COLO829 (cell line): ENCODE measurements at regions not wholly inside any gene's neighbourhood (a gene's known extent, or its start where the extent isn't known, plus 50 kb on each side); places are given as distances from the start of the nearest gene placed in this dataset.

ENCODE experiments used
- DNase-seq: peaks from one replicate; pipeline ENCODE4 v3.0.0; 2012; ENCODE audit warnings: low spot score

- DNase-seq: peak; percentile 29
Observed at GRCh38 chr12:107402041-107403022, 283.3 kb upstream of the PWP1 start.

- no peak for DNase-seq
Observed at GRCh38 chr12:107404981-107405380, 280.6 kb upstream of the PWP1 start.

- DNase-seq: no peak
Observed at GRCh38 chr12:107405436-107405835, 280.2 kb upstream of the PWP1 start.

- DNase-seq: no peak
Observed at GRCh38 chr12:107406932-107407331, 278.7 kb upstream of the PWP1 start.

- no peak for DNase-seq
Observed at GRCh38 chr12:107411792-107412535, 273.6 kb upstream of the PWP1 start.

DNA sequence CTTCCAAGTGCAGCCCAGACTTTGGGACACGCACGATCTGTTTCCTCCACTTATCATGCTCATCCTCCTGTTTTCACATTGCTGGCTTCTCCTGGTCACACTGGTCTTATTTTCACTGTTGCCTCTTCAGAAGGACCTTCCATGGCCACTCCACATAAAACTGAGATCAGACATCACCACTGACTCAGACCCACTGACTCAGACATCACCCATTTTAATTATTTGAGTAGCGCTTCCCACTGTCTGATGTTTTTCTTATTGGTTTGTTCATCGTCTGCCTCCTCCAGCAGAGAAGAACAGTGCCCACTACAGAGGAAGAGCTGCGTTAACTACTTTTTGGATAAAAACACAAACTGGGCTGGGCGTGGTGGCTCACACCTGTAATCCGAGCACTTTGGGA, 270.5 kb upstream of the PWP1 start:
- DNase-seq: no peak

DNA sequence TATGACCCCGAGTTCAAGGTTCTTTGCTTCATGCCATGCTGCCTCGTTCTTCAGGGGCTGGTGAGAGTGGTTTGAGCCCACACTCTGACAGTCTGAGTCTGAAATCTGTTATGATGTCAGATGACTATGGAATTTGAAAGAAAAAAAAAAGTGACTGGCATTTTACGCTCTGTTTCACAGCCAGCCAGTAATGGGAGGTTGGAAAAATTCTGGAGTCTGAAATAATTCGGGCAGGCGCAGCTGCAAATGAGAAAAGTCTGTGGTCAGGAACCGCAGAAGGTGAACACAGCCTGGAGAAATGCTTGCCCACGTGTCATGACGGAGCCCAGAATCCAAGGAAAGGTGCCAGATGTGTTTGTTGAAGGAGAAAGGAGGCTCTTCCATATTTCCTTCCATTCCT, 269.8 kb upstream of the PWP1 start:
- DNase-seq: no peak

DNA sequence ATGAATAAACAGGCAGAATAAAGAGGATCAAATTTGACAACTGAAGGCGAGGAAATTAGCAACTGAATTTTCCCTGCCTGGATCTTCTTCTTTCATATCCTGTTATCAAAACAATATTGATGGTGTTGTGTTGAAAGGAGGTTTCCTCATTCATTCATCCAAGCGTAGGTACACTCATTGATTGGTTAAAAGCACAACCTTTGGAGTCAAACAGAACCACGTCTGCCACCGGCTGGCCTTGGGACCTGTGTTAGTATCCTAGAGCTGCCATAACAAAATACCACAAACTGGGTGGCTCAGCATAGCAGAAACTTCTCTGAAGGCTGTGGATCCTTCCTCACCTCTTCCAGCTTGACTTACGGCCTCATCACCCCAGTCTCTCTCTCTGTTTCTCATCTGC, 268.6 kb upstream of the PWP1 start:
- no peak for DNase-seq

- DNase-seq: no peak
Observed at GRCh38 chr12:107418981-107419380, 266.6 kb upstream of the PWP1 start.

GRCh38 chr12:107423531-107423930, 262.1 kb upstream of the PWP1 start:
- DNase-seq: no peak

GRCh38 chr12:107429006-107429705, 256.4 kb upstream of the PWP1 start:
- DNase-seq: no peak

DNA sequence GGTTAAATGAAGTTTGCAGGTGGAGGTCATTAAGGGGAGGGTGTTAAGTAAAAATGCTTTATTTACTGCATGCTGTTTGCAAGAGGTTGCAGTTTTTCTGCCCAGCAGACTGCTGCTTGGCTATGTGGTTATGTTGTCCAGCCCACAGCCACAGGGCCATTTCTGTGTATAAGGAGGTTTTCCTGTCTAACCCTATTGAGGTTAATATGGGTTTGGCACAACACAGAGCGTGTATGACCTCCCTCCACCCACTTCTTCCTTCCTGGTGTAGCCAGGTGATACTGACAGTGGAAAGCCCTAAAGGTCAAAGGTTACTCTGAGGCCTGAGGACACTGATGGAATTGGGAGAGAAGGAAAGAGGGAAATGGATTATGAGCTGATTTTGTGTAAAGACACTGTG, 253.7 kb upstream of the PWP1 start:
- DNase-seq: no peak

GRCh38 chr12:107435072-107435471, 250.5 kb upstream of the PWP1 start:
- no peak for DNase-seq

DNA sequence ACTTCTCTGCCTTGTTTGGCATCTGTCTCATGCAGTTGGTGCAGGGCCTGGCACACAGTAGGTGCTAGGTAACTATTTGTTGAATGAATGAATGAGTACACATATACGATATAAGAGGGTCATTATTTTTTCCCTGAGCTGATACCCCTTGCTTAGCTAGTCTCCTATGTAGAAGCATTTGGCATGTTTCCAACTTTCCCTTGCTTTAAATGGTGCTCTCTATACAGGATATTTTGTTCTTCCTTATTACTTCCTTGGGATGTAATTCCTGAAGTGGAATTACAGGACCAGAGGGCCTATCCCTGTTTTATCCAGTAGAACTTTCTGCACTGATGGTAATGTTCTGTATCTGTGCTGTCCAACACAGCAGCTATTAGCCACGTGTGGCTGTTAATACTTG, 250.1 kb upstream of the PWP1 start:
- DNase-seq: no peak

- DNase-seq: no peak
Observed at GRCh38 chr12:107436376-107436775, 249.2 kb upstream of the PWP1 start.

DNA sequence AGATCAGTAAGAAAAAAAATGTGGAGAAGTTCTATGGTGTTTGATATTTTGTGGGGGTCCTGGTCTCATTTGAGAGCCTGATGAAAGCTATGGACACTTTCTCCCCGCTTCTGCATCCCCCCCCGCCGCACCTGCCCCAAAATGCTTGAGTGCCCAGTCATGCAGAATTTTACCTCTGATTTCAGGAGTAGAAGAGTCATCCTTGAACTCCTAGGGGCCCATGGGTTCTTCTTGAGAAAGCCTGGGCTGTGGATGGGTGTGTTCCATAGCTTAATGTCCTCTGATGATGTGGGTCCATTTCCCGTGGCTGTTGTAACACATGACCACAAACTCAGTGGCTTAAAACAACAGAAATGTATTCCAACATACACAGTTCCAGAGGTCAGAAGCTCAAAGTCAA, 248.8 kb upstream of the PWP1 start:
- no peak for DNase-seq

- DNase-seq: no peak
Observed at GRCh38 chr12:107437954-107438353, 247.6 kb upstream of the PWP1 start.

- no peak for DNase-seq
Observed at GRCh38 chr12:107439026-107439738, 246.4 kb upstream of the PWP1 start.

DNA sequence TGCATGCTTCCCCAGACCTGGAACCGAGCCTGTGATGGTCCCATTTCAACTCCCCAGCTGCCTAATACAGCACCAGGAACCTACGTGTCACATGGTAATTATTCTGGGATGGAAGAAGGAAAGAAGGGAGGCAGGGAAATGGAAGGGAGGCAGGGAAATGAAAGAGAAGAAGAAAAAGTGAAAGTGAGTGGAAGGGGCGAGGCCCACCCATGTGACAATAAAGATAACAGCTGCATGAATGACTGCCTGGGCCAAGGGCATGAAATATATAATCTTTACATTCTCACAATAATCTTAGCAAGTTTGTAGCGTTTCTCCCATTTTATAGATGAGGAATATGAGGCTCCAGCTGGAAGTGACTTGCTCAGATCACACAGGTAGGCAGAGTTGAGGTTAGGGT, 245.0 kb upstream of the PWP1 start:
- no peak for DNase-seq

DNA sequence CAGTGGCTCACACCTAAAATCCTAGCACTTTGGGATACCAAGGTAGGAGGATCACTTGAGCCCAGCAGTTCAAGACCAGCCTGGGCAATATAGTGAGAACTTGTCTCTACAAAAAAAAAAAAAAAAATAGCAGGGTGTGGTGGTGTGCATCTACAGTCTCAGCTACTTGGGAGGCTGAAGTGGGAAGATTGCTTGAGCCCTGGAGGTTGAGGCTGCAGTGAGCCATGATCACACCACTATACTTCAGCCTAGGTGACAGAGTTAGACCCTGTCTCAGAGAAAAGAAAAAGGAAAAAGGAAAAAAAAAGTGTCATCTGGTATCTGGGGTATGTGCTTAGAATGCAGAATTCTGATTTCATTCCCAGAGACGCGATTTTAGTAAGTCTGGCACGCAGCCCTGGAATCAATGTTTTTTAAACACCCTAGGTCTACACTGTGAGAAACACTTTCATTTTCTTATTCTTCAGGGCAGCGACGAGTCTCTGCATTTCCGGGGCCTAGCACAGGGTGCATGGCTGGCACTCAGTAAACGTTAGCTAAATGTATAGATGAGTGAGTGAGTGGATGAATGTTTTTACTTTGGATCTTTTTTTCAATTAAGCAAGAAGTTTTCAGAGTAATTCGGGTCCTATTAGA, 243.8 kb upstream of the PWP1 start:
- DNase-seq: no peak

GRCh38 chr12:107442326-107442987, 243.1 kb upstream of the PWP1 start:
- DNase-seq: no peak
